Astrocyte of the spinal cord (primary cell): ENCODE measurements at regions not wholly inside any gene's neighbourhood (a gene's known extent, or its start where the extent isn't known, plus 50 kb on each side); places are given as distances from the start of the nearest gene placed in this dataset.
"Not testable (repeated sequence)": the region's sequence is repeated elsewhere in the genome, so short reads cannot be mapped to it uniquely, and the experiment has no call there.

Source experiments
- DNase-seq: peaks from one replicate; pipeline ENCODE4 v3.0.0; 2011; ENCODE audit warnings: low read depth, low spot score
- H3K4me3 ChIP-seq: 2 replicates; pipeline ENCODE4 v1.5.1; 2011; ENCODE audit warnings: low read depth, mild to moderate bottlenecking, low read length, moderate library complexity
- CTCF ChIP-seq: IDR thresholded peaks from 2 replicates; pipeline ENCODE4 v1.5.1; 2012; ENCODE audit warnings: low read depth, mild to moderate bottlenecking, low read length, inconsistent platforms
- in situ Hi-C: cut with HindIII; loops from 2 replicates; pipeline ENCODE4 v1.10.0; 2017; ENCODE audit warnings: low sequenced_read_pairs

GRCh38 chr4:117014236-117014635 lies 71.1 kb downstream of the TRAM1L1 start:
- H3K4me3 ChIP-seq: no peak overlapping the region
- in situ Hi-C loops: no loop called here
- no peak for TF ChIP-seq CTCF
- no peak for DNase-seq

GRCh38 chr4:117010671-117011070 lies 74.7 kb downstream of the TRAM1L1 start:
- no peak overlapping the region for H3K4me3 ChIP-seq
- TF ChIP-seq CTCF: no peak
- in situ Hi-C loops: no loop called here
- DNase-seq: peak; percentile 0

GRCh38 chr4:117001077-117001476 lies 84.3 kb downstream of the TRAM1L1 start:
- in situ Hi-C loops: no loop called here
- DNase-seq: no peak
- TF ChIP-seq CTCF: no peak
- no peak overlapping the region for H3K4me3 ChIP-seq

GRCh38 chr4:116982656-116983055 lies 102.7 kb downstream of the TRAM1L1 start:
- no peak for DNase-seq
- TF ChIP-seq CTCF: no peak
- in situ Hi-C loops: no loop called here
- no peak overlapping the region for H3K4me3 ChIP-seq

GRCh38 chr4:116980436-116980835 lies 104.9 kb downstream of the TRAM1L1 start:
- H3K4me3 ChIP-seq, in situ Hi-C loops: not testable (repeated sequence)
- peak; percentile 32 for DNase-seq

- in situ Hi-C loops: no loop called here
- no peak overlapping the region for H3K4me3 ChIP-seq
- DNase-seq: no peak
- TF ChIP-seq CTCF: no peak
Measured at GRCh38 chr4:116959045-116959444, 126.3 kb downstream of the TRAM1L1 start.

- TF ChIP-seq CTCF: no peak
Measured at GRCh38 chr4:116953947-116954346, 131.4 kb downstream of the TRAM1L1 start.

More at GRCh38 chr4:116953947-116954346, 131.4 kb downstream of the TRAM1L1 start:
- in situ Hi-C loops: no loop called here
- H3K4me3 ChIP-seq: no peak overlapping the region
- DNase-seq: no peak
